PFSK-1 (cell line): ENCODE measurements at regions not wholly inside any gene's neighbourhood (a gene's known extent, or its start where the extent isn't known, plus 50 kb on each side); places are given as distances from the start of the nearest gene placed in this dataset.

Source experiments
- FOXP2 ChIP-seq: optimal IDR thresholded peaks from 2 replicates; pipeline ENCODE3; 2011; ENCODE audit warnings: borderline replicate concordance, control low read depth, inconsistent platforms; ENCODE audit not compliant: insufficient read depth; ENCODE audit errors: extremely low read length, extremely low read depth
- POLR2AphosphoS5 ChIP-seq: IDR thresholded peaks from 2 replicates; pipeline ENCODE4 v1.6.1; 2012; ENCODE audit warnings: low read depth, mild to moderate bottlenecking, control low read depth, low read length, moderate library complexity
- SIN3A ChIP-seq: IDR thresholded peaks from 2 replicates; pipeline ENCODE4 v1.6.1; 2012; ENCODE audit warnings: mild to moderate bottlenecking, low read length, moderate library complexity, borderline replicate concordance; ENCODE audit not compliant: insufficient read depth
- TAF1 ChIP-seq: IDR thresholded peaks from 2 replicates; pipeline ENCODE4 v1.6.1; 2012; ENCODE audit warnings: low read length, control low read depth, borderline replicate concordance; ENCODE audit not compliant: insufficient read depth
- TF ChIP-seq, protein P1 (sequence below), 2 experiments: IDR thresholded peaks; 2 replicates each; pipeline versions ENCODE4 v1.6.1 to v1.8.0; 2011 to 2012; ENCODE audit warnings: low read depth in 2 of 2, low read length in 2 of 2, control low read depth in 1 of 2, inconsistent platforms in 1 of 2, mild to moderate bottlenecking in 1 of 2, moderate library complexity in 1 of 2; ENCODE audit not compliant: insufficient read depth in 1 of 2

- TF ChIP-seq TAF1 (no peak), POLR2AphosphoS5 (no peak), FOXP2 (no peak), SIN3A (no peak)
- TF ChIP-seq, protein P1, sequence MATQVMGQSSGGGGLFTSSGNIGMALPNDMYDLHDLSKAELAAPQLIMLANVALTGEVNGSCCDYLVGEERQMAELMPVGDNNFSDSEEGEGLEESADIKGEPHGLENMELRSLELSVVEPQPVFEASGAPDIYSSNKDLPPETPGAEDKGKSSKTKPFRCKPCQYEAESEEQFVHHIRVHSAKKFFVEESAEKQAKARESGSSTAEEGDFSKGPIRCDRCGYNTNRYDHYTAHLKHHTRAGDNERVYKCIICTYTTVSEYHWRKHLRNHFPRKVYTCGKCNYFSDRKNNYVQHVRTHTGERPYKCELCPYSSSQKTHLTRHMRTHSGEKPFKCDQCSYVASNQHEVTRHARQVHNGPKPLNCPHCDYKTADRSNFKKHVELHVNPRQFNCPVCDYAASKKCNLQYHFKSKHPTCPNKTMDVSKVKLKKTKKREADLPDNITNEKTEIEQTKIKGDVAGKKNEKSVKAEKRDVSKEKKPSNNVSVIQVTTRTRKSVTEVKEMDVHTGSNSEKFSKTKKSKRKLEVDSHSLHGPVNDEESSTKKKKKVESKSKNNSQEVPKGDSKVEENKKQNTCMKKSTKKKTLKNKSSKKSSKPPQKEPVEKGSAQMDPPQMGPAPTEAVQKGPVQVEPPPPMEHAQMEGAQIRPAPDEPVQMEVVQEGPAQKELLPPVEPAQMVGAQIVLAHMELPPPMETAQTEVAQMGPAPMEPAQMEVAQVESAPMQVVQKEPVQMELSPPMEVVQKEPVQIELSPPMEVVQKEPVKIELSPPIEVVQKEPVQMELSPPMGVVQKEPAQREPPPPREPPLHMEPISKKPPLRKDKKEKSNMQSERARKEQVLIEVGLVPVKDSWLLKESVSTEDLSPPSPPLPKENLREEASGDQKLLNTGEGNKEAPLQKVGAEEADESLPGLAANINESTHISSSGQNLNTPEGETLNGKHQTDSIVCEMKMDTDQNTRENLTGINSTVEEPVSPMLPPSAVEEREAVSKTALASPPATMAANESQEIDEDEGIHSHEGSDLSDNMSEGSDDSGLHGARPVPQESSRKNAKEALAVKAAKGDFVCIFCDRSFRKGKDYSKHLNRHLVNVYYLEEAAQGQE (IDR thresholded peaks at IDR 0.05; ENCODE audit: insufficient read depth in 1 of 2, low read depth in 2 of 2, low read length in 2 of 2): no peak
These were observed 1108.7 kb downstream of the BRD1 start for GRCh38 chr22:48718818-48719500.

GRCh38 chr22:48717883-48718817 is 1109.5 kb downstream of the BRD1 start:
- TF ChIP-seq, protein P1 (IDR thresholded peaks at IDR 0.05; ENCODE audit: insufficient read depth in 1 of 2, low read depth in 2 of 2, low read length in 2 of 2): no peak
- TF ChIP-seq POLR2AphosphoS5: no peak

DNA sequence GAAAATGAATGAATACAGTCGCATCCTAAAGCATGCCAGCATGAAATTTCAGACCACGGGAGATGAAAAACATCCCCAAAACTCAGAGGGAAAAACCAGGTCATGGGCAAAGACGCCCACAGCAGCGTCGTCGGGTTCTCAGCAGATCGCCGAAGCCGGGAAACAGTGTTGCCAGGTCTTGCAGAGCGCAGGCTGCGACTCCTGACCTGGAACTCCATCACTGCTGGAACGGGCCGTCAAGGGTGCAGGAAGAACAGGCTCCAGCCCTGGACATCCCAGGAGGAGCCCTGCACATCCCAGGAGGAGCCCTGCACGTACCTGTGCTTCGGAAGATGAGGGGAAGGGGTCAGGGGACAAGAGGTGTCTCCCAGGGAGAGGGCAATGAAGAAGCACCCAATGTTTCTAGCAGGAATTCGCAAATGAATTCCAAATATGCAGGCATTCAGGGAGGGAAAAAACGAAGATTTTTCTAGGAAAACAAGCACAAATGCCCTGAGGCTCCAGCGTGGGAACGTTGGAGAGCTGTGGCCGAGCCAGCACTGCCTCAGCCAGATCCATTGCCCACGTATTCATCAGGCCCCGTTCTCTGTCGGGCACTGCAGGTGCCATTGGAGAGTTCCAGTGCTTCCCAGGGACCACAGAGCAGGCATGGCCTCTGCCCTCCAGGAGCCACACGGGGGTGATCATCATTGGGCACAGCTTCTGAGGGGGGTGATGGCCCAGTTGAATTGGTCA is 1110.4 kb downstream of the BRD1 start:
- TF ChIP-seq FOXP2 (no peak), POLR2AphosphoS5 (no peak), TAF1 (no peak), SIN3A (no peak)
- TF ChIP-seq, protein P1 (IDR thresholded peaks at IDR 0.05; ENCODE audit: insufficient read depth in 1 of 2, low read depth in 2 of 2, low read length in 2 of 2): no peak

GRCh38 chr22:48715511-48715910 is 1112.2 kb downstream of the BRD1 start:
- no peak for TF ChIP-seq SIN3A
- TF ChIP-seq, protein P1 (IDR thresholded peaks at IDR 0.05; ENCODE audit: insufficient read depth in 1 of 2, low read depth in 2 of 2, low read length in 2 of 2): no peak
- TF ChIP-seq FOXP2: no peak
- no peak for TF ChIP-seq TAF1
- no peak for TF ChIP-seq POLR2AphosphoS5
